NCI-H1048 (cell line): ENCODE measurements at regions not wholly inside any gene's neighbourhood (a gene's known extent, or its start where the extent isn't known, plus 50 kb on each side); places are given as distances from the start of the nearest gene placed in this dataset.
"Not testable (repeated sequence)": the region's sequence is repeated elsewhere in the genome, so short reads cannot be mapped to it uniquely, and the experiment has no call there.

ENCODE experiments used
- DNase-seq: peaks from one replicate; lab custom pipeline; 2025; lab: John Stamatoyannopoulos, UW

- no peak for DNase-seq
Measured at GRCh38 chr1:244106837-244107493, 55.9 kb downstream of the ZBTB18 start.

- no peak for DNase-seq
Measured at GRCh38 chr1:244111027-244111426, 59.9 kb downstream of the ZBTB18 start.

GRCh38 chr1:244112041-244112440 is 61.0 kb downstream of the ZBTB18 start:
- DNase-seq = no peak

GRCh38 chr1:244112636-244113035 is 61.6 kb downstream of the ZBTB18 start:
- DNase-seq = no peak

GRCh38 chr1:244113532-244114320 is 62.6 kb downstream of the ZBTB18 start:
- DNase-seq = no peak

GRCh38 chr1:244114892-244115291 is 63.8 kb downstream of the ZBTB18 start:
- DNase-seq = no peak

- no peak for DNase-seq
Measured at GRCh38 chr1:244116946-244117345, 65.9 kb downstream of the ZBTB18 start.

- no peak for DNase-seq
Measured at GRCh38 chr1:244118109-244118761, 67.2 kb downstream of the ZBTB18 start.

GRCh38 chr1:244128591-244129383 is 77.7 kb downstream of the ZBTB18 start:
- DNase-seq = no peak

- no peak for DNase-seq
Measured at GRCh38 chr1:244137276-244137675, 86.2 kb downstream of the ZBTB18 start.

- no peak for DNase-seq
Measured at GRCh38 chr1:244137725-244138124, 86.6 kb downstream of the ZBTB18 start.

GRCh38 chr1:244138399-244138798 is 87.3 kb downstream of the ZBTB18 start:
- no peak for DNase-seq

- DNase-seq = no peak
Measured at GRCh38 chr1:244139655-244140054, 88.6 kb downstream of the ZBTB18 start.

GRCh38 chr1:244140420-244140819 is 89.3 kb downstream of the ZBTB18 start:
- no peak for DNase-seq

- no peak for DNase-seq
Measured at GRCh38 chr1:244144053-244144452, 93.0 kb downstream of the ZBTB18 start.

- no peak for DNase-seq
Measured at GRCh38 chr1:244150071-244150470, 99.0 kb downstream of the ZBTB18 start.

- DNase-seq = no peak
Measured at GRCh38 chr1:244150665-244151064, 99.6 kb downstream of the ZBTB18 start.

- DNase-seq = no peak
Measured at GRCh38 chr1:244151537-244151936, 100.5 kb downstream of the ZBTB18 start.

- DNase-seq = no peak
Measured at GRCh38 chr1:244154508-244154871, 103.4 kb downstream of the ZBTB18 start.

GRCh38 chr1:244154872-244155531 is 103.9 kb downstream of the ZBTB18 start:
- no peak for DNase-seq

GRCh38 chr1:244155661-244156060 is 104.6 kb downstream of the ZBTB18 start:
- no peak for DNase-seq

- DNase-seq = not testable (repeated sequence)
Measured at GRCh38 chr1:244156617-244157016, 105.5 kb downstream of the ZBTB18 start.
